K562 (cell line): ENCODE measurements at regions not wholly inside any gene's neighbourhood (a gene's known extent, or its start where the extent isn't known, plus 50 kb on each side); places are given as distances from the start of the nearest gene placed in this dataset.

Experiments used
- ATAC-seq: fragments of 200-7000 bp; cut with Tn5 transposase; 3 replicates; pipeline ENCODE4 v1.9.1; 2020; ENCODE audit warnings: moderate library complexity
- BruUV-seq: library from RNA; stranded (reverse); fragments of 400-500 nt; replicated peaks from 2 replicates; lab custom pipeline; 2021; lab: Mats Ljungman, UMichigan
- CTCF ChIA-PET: fragments of 300-600 bp; formaldehyde crosslinking; extraction: SDS; loops from one replicate; lab custom pipeline; 2021; ENCODE audit warnings: low intra/inter-chr PET ratio; lab: Yijun Ruan, JAX
- POLR2A ChIA-PET: fragments of 300-600, 350-650 bp; sonication (Branson Sonifier 250); formaldehyde crosslinking; extraction: SDS; loops from one replicate; lab custom pipeline; 2021; ENCODE audit warnings: antibody characterized with exemption, inconsistent platforms; lab: Yijun Ruan, JAX
- DNase-seq, 4 experiments: peaks; one replicate each; pipeline versions ENCODE4 v3.0.0 to v3.0.0-alpha.2; 2011 to 2018; ENCODE audit warnings: low spot score in 3 of 4, mixed read lengths in 3 of 4; ENCODE audit errors: extremely low read depth in 1 of 4
- FAIRE-seq: peaks from 2 replicates; lab custom pipeline; 2011; peaks lifted over from hg19 to GRCh38; lab: Jason Lieb, UNC
- H2AFZ ChIP-seq: 2 replicates; pipeline ENCODE4 v1.6.0; 2011; ENCODE audit warnings: low read depth, low read length, control low read depth, inconsistent platforms
- H3K27ac ChIP-seq: fragments of 200-600 bp; 3 replicates; pipeline ENCODE4 v1.8.0; 2011; ENCODE audit warnings: low read depth, mild to moderate bottlenecking, control low read depth, inconsistent platforms, low read length, moderate library complexity, mixed read lengths; ENCODE audit errors: extremely low read depth
- H3K27me3 ChIP-seq, 2 experiments: fragments of 300-600 bp in 1 of 2; 2 replicates in 1 of 2; 3 replicates in 1 of 2; pipeline versions ENCODE4 v1.6.0 to v1.8.0; 2011; ENCODE audit warnings: inconsistent platforms in 2 of 2, low read length in 2 of 2, mild to moderate bottlenecking in 1 of 2, mixed read lengths in 1 of 2, moderate library complexity in 1 of 2; ENCODE audit not compliant: control insufficient read depth in 2 of 2, insufficient read depth in 2 of 2
- H3K36me3 ChIP-seq: fragments of 300-600 bp; 3 replicates; pipeline ENCODE4 v1.8.0; 2011; ENCODE audit warnings: mild to moderate bottlenecking, low read length, inconsistent platforms; ENCODE audit not compliant: control insufficient read depth, insufficient read depth
- H3K4me1 ChIP-seq, 2 experiments: fragments of 200-600 bp in 1 of 2; replicated peaks in 1 of 2; 2 replicates in 1 of 2; 3 replicates in 1 of 2; pipeline versions ENCODE4 v1.5.1 to v1.8.0; 2011; ENCODE audit warnings: inconsistent platforms in 2 of 2, low read length in 2 of 2, mild to moderate bottlenecking in 1 of 2, mixed read lengths in 1 of 2, moderate library complexity in 1 of 2; ENCODE audit not compliant: control insufficient read depth in 2 of 2, insufficient read depth in 2 of 2
- H3K4me2 ChIP-seq: 2 replicates; pipeline ENCODE4 v1.6.1; 2011; ENCODE audit warnings: low read length, control low read depth, inconsistent platforms, mixed read lengths; ENCODE audit not compliant: insufficient read depth
- H3K4me3 ChIP-seq: fragments of 200-600 bp; sonication (generic), shearing (Covaris generic); 2 replicates; pipeline ENCODE4 v1.5.1; 2016; ENCODE audit warnings: control low read depth, inconsistent platforms
- H3K79me2 ChIP-seq: fragments of 200-600 bp; 3 replicates; pipeline ENCODE4 v1.8.0; 2011; ENCODE audit warnings: low read length, inconsistent platforms; ENCODE audit not compliant: control insufficient read depth, insufficient read depth
- H3K9ac ChIP-seq, 2 experiments: 2 replicates each; pipeline versions ENCODE4 v1.6.0 to v1.6.1; 2011; ENCODE audit warnings: low read depth in 2 of 2, low read length in 2 of 2, control low read depth in 1 of 2, inconsistent platforms in 1 of 2, mild to moderate bottlenecking in 1 of 2, mixed read lengths in 1 of 2; ENCODE audit not compliant: insufficient read depth in 1 of 2
- H3K9me1 ChIP-seq: one replicate; pipeline ENCODE4 v1.6.0; 2011; ENCODE audit warnings: inconsistent platforms, mild to moderate bottlenecking, low read length, moderate library complexity; ENCODE audit not compliant: control insufficient read depth, insufficient read depth
- H3K9me3 ChIP-seq: replicated peaks from 2 replicates; pipeline ENCODE4 v1.5.1; 2011; ENCODE audit warnings: low read depth, low read length, inconsistent platforms; ENCODE audit not compliant: control insufficient read depth, insufficient read depth
- H4K20me1 ChIP-seq: replicated peaks from 2 replicates; pipeline ENCODE4 v1.6.1; 2011; ENCODE audit warnings: low read length, inconsistent platforms, mixed read lengths; ENCODE audit not compliant: control insufficient read depth, insufficient read depth
- CBFA2T3 ChIP-seq: fragments of 450-650 bp; IDR thresholded peaks from 2 replicates; pipeline ENCODE4 v1.6.1; 2017
- EGR1 ChIP-seq: fragments of 450-650 bp; conservative IDR thresholded peaks from 2 replicates; pipeline ENCODE4 v1.6.1; 2017; ENCODE audit warnings: mild to moderate bottlenecking
- FOXP1 ChIP-seq: sonication (generic); formaldehyde crosslinking; IDR thresholded peaks from 2 replicates; pipeline ENCODE4 v1.8.0; 2022; ENCODE audit warnings: mild to moderate bottlenecking, missing genetic modification reagents
- JUNB ChIP-seq: fragments of 450-650 bp; formaldehyde crosslinking; conservative IDR thresholded peaks from 2 replicates; pipeline ENCODE4 v1.4.0; 2020; ENCODE audit warnings: mild to moderate bottlenecking
- KDM4B ChIP-seq, 2 experiments: fragments of 450-650 bp in 1 of 2; sonication (generic) in 1 of 2; IDR thresholded peaks; 2 replicates each; pipeline ENCODE4 v1.6.1; 2016 to 2017; ENCODE audit warnings: borderline replicate concordance in 2 of 2, antibody characterized with exemption in 1 of 2, low read depth in 1 of 2, mild to moderate bottlenecking in 1 of 2
- RBBP5 ChIP-seq: fragments of 200-600 bp; sonication (generic); IDR thresholded peaks from 2 replicates; pipeline ENCODE4 v1.6.1; 2012; ENCODE audit warnings: borderline replicate concordance, mild to moderate bottlenecking, low read length, control low read depth, inconsistent platforms; ENCODE audit not compliant: insufficient read depth, poor library complexity, severe bottlenecking
- SLC30A9 ChIP-seq: fragments of 250-450 bp; sonication (Bioruptor Pico); IDR thresholded peaks from 2 replicates; pipeline ENCODE4 v1.8.0; 2022; ENCODE audit warnings: mild to moderate bottlenecking, moderate library complexity
- SREBF2 ChIP-seq: sonication (generic); formaldehyde crosslinking; IDR thresholded peaks from 2 replicates; pipeline ENCODE4 v1.4.0; 2020; ENCODE audit warnings: mild to moderate bottlenecking, missing genetic modification reagents
- ZBTB8A ChIP-seq: fragments of 450-650 bp; IDR thresholded peaks from 2 replicates; pipeline ENCODE4 v1.6.1; 2018; ENCODE audit warnings: mild to moderate bottlenecking, moderate library complexity; ENCODE audit not compliant: partially characterized antibody
- ZNF347 ChIP-seq: fragments of 450-650 bp; formaldehyde crosslinking; IDR thresholded peaks from 2 replicates; pipeline ENCODE4 v1.4.0; 2020; ENCODE audit warnings: low read depth, mild to moderate bottlenecking, moderate library complexity
- ZNF589 ChIP-seq: fragments of 200-800 bp; sonication (Bioruptor generic); IDR thresholded peaks from 2 replicates; pipeline ENCODE4 v1.6.1; 2016; ENCODE audit warnings: low read depth, missing genetic modification characterization, missing compliant biosample characterization
- WGBS: fragments of 100-300 bp; shearing (Covaris generic); methylation state at CpG from one replicate; pipeline ENCODE4 v1.1.6; 2016; ENCODE audit warnings: low coverage, mixed read lengths; ENCODE audit not compliant: insufficient coverage; ENCODE audit errors: missing lambda C conversion rate; 5-methylcytosine and 5-hydroxymethylcytosine counted together
- in situ Hi-C: fragments of 300-500 bp; cut with MboI; formaldehyde crosslinking; loops from 4 replicates; pipeline ENCODE4 v1.15.0; 2018; ENCODE audit warnings: inconsistent platforms, mixed read lengths
- intact Hi-C: fragments of 100-400 bp; cut with micrococcal nuclease; formaldehyde crosslinking; loops from 2 replicates; pipeline ENCODE4 v1.14.2; 2022
- TF ChIP-seq, protein P1 (sequence below): fragments of 250-450 bp; sonication (Bioruptor Pico); IDR thresholded peaks from 2 replicates; pipeline ENCODE4 v1.8.0; 2022; ENCODE audit warnings: moderate library complexity, mild to moderate bottlenecking, inconsistent platforms
- TF ChIP-seq, protein P2 (sequence below): fragments of 250-450 bp; sonication (Bioruptor Pico); IDR thresholded peaks from 2 replicates; pipeline ENCODE4 v1.9.0; 2021; ENCODE audit warnings: mild to moderate bottlenecking
- TF ChIP-seq, protein P3 (sequence below): sonication (generic); formaldehyde crosslinking; IDR thresholded peaks from 2 replicates; pipeline ENCODE4 v1.8.1; 2022; ENCODE audit warnings: missing genetic modification reagents
- TF ChIP-seq, protein P4 (sequence below): fragments of 450-650 bp; formaldehyde crosslinking; conservative IDR thresholded peaks from 2 replicates; pipeline ENCODE4 v1.4.0; 2022; ENCODE audit warnings: mild to moderate bottlenecking, missing genetic modification characterization

DNA sequence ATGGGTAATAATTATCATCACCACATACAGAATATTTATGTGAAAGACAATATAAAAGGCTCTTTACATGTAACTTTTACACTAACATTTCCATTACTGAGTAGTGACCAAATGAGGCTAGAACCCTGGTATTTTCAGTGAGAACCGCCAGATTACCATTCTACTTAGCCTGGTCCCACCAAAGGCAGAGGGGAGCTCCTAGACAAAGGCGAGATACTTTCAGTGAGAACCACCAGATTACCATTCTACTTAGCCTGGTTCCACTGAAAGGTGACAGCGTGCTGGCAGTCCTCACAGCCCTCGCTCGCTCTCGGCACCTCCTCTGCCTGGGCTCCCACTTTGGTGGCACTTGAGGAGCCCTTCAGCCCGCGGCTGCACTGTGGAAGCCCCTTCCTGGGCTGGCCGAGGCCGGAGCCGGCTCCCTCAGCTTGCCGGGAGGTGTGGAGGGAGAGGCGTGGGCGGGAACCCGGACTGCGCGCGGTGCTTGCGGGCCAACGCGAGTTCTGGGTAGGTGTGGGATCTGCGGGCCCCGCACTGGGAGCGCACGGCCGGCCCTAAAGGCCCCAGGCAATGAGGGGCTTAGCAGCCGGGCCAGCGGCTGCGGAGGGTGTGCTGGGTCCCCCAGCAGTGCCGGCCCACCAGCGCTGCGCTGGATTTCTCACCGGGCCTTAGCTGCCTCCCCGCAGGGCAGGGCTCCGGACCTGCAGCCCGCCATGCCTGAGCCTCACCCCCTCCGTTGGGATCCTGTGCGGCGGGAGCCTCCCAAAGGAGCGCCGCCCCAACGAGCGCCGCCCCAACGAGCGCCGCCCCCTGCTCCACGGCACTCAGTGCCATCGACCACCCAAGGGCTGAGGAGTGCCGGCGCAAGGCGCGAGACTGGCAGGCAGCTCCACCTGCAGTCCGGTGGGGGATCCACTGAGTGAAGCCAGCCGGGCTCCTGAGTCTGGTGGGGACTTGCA lies 1276.1 kb downstream of the PCDH7 start:
- intact Hi-C loops: loop anchor here (5.0 to 10.0 kb wide), 2 partner anchors 51 to 259 kb away; no protein-coding TSS in a partner anchor
- H3K27me3 ChIP-seq: no peaks in the 10 kb centered on the region
- ATAC-seq (peak; percentile 86), FAIRE-seq (no peak), DNase-seq (peak; percentile 18 to 74 (median 27))
- H3K9ac ChIP-seq: peak overlapping the region; percentile 79 to 91
- peaks cover 0 to 8% of the 10 kb centered on the region in 2 experiments; a peak in 4 of 5 replicates for H3K4me1 ChIP-seq
- H3K36me3 ChIP-seq: no peaks in the 10 kb centered on the region
- 3% methylated on average over 28 of the region's 55 CpGs for WGBS
- peak overlapping the region; percentile 93 for H2AFZ ChIP-seq
- BruUV-seq: no TSS peak
- no peaks in the 10 kb centered on the region for H3K9me1 ChIP-seq
- peak overlapping the region; percentile 62 for H3K4me3 ChIP-seq
- H3K9me3 ChIP-seq: no peaks in the 10 kb centered on the region
- H3K79me2 ChIP-seq: peaks cover 40% of the 10 kb centered on the region
- H4K20me1 ChIP-seq: peaks cover 5% of the 10 kb centered on the region; the same call in 1 of the 2 replicates
- H3K4me2 ChIP-seq: peak overlapping the region; percentile 79
- ChIA-PET CTCF (interaction anchor here (0.7 kb wide), 1 partner anchor 203 kb away, joined by 4 read pairs; no protein-coding TSS in a partner anchor), POLR2A (interaction anchor here (0.7 to 1.6 kb wide), 6 partner anchors 9 to 1323 kb away, joined by 3 to 6 read pairs (median 3); no protein-coding TSS in a partner anchor)
- H3K27ac ChIP-seq: peak overlapping the region; percentile 78
- in situ Hi-C loops: no loop called here
- TF ChIP-seq SLC30A9 (CRISPR knock-in tag) (no peak), ZNF589 (CRISPR knock-in tag) (no peak), RBBP5 (peak; percentile 56), FOXP1 (CRISPR knock-in tag) (no peak; the same call in 1 of the 2 replicates), JUNB (CRISPR knock-in tag) (no peak), ZNF347 (no peak), CBFA2T3 (no peak), ZBTB8A (no peak), KDM4B (IDR thresholded peaks at IDR 0.05; ENCODE audit: borderline replicate concordance in 2 of 2, low read depth in 1 of 2) (no peak), EGR1 (peak; percentile 93), SREBF2 (CRISPR knock-in tag) (no peak)
- TF ChIP-seq, protein P1, sequence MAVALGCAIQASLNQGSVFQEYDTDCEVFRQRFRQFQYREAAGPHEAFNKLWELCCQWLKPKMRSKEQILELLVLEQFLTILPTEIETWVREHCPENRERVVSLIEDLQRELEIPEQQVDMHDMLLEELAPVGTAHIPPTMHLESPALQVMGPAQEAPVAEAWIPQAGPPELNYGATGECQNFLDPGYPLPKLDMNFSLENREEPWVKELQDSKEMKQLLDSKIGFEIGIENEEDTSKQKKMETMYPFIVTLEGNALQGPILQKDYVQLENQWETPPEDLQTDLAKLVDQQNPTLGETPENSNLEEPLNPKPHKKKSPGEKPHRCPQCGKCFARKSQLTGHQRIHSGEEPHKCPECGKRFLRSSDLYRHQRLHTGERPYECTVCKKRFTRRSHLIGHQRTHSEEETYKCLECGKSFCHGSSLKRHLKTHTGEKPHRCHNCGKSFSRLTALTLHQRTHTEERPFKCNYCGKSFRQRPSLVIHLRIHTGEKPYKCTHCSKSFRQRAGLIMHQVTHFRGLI (CRISPR knock-in tag): no peak
- TF ChIP-seq, protein P2, sequence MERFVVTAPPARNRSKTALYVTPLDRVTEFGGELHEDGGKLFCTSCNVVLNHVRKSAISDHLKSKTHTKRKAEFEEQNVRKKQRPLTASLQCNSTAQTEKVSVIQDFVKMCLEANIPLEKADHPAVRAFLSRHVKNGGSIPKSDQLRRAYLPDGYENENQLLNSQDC (CRISPR knock-in tag): no peak
- TF ChIP-seq, protein P3, sequence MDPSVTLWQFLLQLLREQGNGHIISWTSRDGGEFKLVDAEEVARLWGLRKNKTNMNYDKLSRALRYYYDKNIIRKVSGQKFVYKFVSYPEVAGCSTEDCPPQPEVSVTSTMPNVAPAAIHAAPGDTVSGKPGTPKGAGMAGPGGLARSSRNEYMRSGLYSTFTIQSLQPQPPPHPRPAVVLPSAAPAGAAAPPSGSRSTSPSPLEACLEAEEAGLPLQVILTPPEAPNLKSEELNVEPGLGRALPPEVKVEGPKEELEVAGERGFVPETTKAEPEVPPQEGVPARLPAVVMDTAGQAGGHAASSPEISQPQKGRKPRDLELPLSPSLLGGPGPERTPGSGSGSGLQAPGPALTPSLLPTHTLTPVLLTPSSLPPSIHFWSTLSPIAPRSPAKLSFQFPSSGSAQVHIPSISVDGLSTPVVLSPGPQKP: no peak
- TF ChIP-seq, protein P4, sequence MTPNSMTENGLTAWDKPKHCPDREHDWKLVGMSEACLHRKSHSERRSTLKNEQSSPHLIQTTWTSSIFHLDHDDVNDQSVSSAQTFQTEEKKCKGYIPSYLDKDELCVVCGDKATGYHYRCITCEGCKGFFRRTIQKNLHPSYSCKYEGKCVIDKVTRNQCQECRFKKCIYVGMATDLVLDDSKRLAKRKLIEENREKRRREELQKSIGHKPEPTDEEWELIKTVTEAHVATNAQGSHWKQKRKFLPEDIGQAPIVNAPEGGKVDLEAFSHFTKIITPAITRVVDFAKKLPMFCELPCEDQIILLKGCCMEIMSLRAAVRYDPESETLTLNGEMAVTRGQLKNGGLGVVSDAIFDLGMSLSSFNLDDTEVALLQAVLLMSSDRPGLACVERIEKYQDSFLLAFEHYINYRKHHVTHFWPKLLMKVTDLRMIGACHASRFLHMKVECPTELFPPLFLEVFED (CRISPR knock-in tag): no peak
